Retinal pigment epithelial cell (primary cell): ENCODE measurements at regions not wholly inside any gene's neighbourhood (a gene's known extent, or its start where the extent isn't known, plus 50 kb on each side); places are given as distances from the start of the nearest gene placed in this dataset.
A peak's percentile ranks its signal among the peaks of the same experiment; 100 is the strongest.

Experiments
- DNase-seq: peaks from one replicate; pipeline ENCODE4 v3.0.0-alpha.2; 2010; ENCODE audit warnings: low read depth
- H3K4me3 ChIP-seq: 2 replicates; pipeline ENCODE4 v1.5.1; 2011; ENCODE audit warnings: mild to moderate bottlenecking, low read length, control low read depth, moderate library complexity
- TF ChIP-seq, protein P1 (sequence below): conservative IDR thresholded peaks from 2 replicates; pipeline ENCODE4 v1.5.1; 2011; ENCODE audit warnings: low read depth, low read length, control low read depth, inconsistent platforms

- TF ChIP-seq, protein P1, sequence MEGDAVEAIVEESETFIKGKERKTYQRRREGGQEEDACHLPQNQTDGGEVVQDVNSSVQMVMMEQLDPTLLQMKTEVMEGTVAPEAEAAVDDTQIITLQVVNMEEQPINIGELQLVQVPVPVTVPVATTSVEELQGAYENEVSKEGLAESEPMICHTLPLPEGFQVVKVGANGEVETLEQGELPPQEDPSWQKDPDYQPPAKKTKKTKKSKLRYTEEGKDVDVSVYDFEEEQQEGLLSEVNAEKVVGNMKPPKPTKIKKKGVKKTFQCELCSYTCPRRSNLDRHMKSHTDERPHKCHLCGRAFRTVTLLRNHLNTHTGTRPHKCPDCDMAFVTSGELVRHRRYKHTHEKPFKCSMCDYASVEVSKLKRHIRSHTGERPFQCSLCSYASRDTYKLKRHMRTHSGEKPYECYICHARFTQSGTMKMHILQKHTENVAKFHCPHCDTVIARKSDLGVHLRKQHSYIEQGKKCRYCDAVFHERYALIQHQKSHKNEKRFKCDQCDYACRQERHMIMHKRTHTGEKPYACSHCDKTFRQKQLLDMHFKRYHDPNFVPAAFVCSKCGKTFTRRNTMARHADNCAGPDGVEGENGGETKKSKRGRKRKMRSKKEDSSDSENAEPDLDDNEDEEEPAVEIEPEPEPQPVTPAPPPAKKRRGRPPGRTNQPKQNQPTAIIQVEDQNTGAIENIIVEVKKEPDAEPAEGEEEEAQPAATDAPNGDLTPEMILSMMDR, result no peak
- no peak for DNase-seq
These were observed 211.4 kb upstream of the TMEM132C start for GRCh38 chr12:128055567-128055966.

GRCh38 chr12:128056136-128056801, 210.7 kb upstream of the TMEM132C start:
- TF ChIP-seq, protein P1, result no peak
- DNase-seq, result no peak

More at GRCh38 chr12:128055567-128055966, 211.4 kb upstream of the TMEM132C start:
- no peak overlapping the region for H3K4me3 ChIP-seq

DNA sequence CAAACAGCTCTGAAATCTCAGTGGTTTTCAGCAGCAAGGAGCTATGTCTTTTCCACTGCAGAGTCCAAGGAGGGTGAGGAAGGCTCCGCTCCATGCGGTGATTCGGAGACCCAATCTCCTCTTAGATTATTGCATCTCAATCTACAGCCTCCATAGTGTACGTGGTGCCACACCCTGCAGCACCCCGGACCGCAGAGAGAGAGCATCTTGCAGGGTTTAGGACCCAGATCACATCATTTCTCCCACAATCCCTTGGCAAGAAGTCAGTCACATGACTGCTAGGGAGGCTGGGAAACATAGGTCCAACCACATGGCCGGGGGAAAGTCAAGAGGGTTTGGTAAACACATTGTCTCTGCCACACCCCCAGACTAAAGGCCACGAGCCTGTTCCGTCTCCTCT, 209.4 kb upstream of the TMEM132C start:
- TF ChIP-seq, protein P1, result no peak
- DNase-seq, result no peak
- no peak overlapping the region for H3K4me3 ChIP-seq

More at GRCh38 chr12:128056136-128056801, 210.7 kb upstream of the TMEM132C start:
- H3K4me3 ChIP-seq, result no peak overlapping the region

DNA sequence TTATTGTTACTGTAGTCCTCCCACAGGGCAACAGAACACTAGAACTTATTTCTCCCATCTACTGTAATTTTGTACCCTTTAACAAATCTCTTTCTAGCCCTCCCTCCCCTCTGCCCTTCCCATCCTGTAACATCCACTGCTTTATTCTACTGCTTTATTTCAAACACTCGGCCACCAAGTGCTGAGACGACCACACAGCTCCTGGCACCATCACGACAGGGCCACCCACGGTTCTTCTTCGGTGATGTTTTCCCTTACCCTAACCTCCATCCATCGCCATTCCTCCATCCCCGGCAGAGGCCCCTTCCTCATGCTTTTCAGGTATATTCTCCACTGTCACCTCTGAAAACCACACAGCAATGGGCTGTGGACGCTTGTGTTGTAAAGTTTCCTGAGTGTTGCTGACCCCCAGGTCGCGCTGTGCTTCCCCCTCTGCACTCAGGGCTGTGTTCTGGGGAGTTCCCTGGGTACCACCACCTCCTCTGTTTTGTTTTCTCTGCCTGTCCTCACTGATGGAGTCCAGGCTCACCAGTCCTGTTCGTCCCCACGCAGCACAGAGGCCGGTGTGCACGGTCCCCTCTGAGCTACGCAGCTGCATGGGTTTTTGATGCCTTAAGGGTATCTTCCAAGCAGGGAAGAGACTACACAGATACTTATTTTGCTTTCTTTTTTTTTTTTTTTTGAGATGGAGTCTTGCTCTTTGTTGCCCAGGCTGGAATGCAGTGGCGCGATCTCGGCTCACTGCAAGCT, 207.2 kb upstream of the TMEM132C start:
- no peak overlapping the region for H3K4me3 ChIP-seq
- TF ChIP-seq, protein P1, result no peak
- no peak for DNase-seq

- no peak overlapping the region for H3K4me3 ChIP-seq
- TF ChIP-seq, protein P1, result no peak
- DNase-seq, result no peak
These were observed 198.8 kb upstream of the TMEM132C start for GRCh38 chr12:128068211-128068610.

- H3K4me3 ChIP-seq, result no peak overlapping the region
- DNase-seq, result peak; percentile 20
- TF ChIP-seq, protein P1, result peak; percentile 75
These were observed 197.5 kb upstream of the TMEM132C start for GRCh38 chr12:128069359-128069997.
